GM12892 (cell line): ENCODE measurements at regions not wholly inside any gene's neighbourhood (a gene's known extent, or its start where the extent isn't known, plus 50 kb on each side); places are given as distances from the start of the nearest gene placed in this dataset.

Source experiments
- POLR2A ChIP-seq: IDR thresholded peaks from 2 replicates; pipeline ENCODE4 v1.6.1; 2011; ENCODE audit warnings: low read depth, low read length, control low read depth
- TAF1 ChIP-seq: IDR thresholded peaks from 2 replicates; pipeline ENCODE4 v1.6.1; 2011; ENCODE audit warnings: low read depth, mild to moderate bottlenecking, control low read depth, low read length, borderline replicate concordance

GRCh38 chr20:53764415-53764800 is 170.8 kb upstream of the ZNF217 start:
- TF ChIP-seq POLR2A: no peak
- no peak for TF ChIP-seq TAF1
